HepG2 (cell line): ENCODE measurements at regions not wholly inside any gene's neighbourhood (a gene's known extent, or its start where the extent isn't known, plus 50 kb on each side); places are given as distances from the start of the nearest gene placed in this dataset.

Experiments
- ATAC-seq: fragments of 200-7000 bp; cut with Tn5 transposase; 3 replicates; pipeline ENCODE4 v1.9.1; 2020; ENCODE audit warnings: mild to moderate bottlenecking, moderate library complexity
- BruUV-seq: library from RNA; stranded (reverse); fragments of 400-500 nt; replicated peaks from 2 replicates; lab custom pipeline; 2021; lab: Mats Ljungman, UMichigan
- CTCF ChIA-PET: fragments of 300-600 bp; formaldehyde crosslinking; extraction: SDS; loops from one replicate; lab custom pipeline; 2021; ENCODE audit warnings: low total read pairs, inconsistent platforms, low intra/inter-chr PET ratio; lab: Yijun Ruan, JAX
- POLR2A ChIA-PET: fragments of 350-600 bp; sonication (Branson Sonifier 250); formaldehyde crosslinking; loops from one replicate; lab custom pipeline; 2020; ENCODE audit warnings: antibody characterized with exemption, inconsistent platforms; lab: Yijun Ruan, JAX
- DNase-seq: peaks from one replicate; pipeline ENCODE4 v3.0.0-alpha.2; 2015; ENCODE audit warnings: low spot score
- FAIRE-seq: peaks from 3 replicates; lab custom pipeline; 2011; peaks lifted over from hg19 to GRCh38; lab: Jason Lieb, UNC
- H2AFZ ChIP-seq: one replicate; pipeline ENCODE4 v1.6.1; 2011; ENCODE audit warnings: low read length, inconsistent platforms
- H3K27ac ChIP-seq: fragments of 300-600 bp; 3 replicates; pipeline ENCODE4 v1.8.0; 2011; ENCODE audit warnings: mixed run types, mild to moderate bottlenecking, mixed read lengths, low read length, inconsistent platforms; ENCODE audit not compliant: insufficient read depth; ENCODE audit errors: extremely low read length
- H3K27me3 ChIP-seq, 2 experiments: fragments of 200-600 bp in 1 of 2; 2 replicates in 1 of 2; 3 replicates in 1 of 2; pipeline versions ENCODE4 v1.6.0 to v1.8.0; 2011; ENCODE audit warnings: low read length in 2 of 2, mild to moderate bottlenecking in 2 of 2, moderate library complexity in 2 of 2, inconsistent platforms in 1 of 2; ENCODE audit not compliant: insufficient read depth in 2 of 2, control insufficient read depth in 1 of 2
- H3K36me3 ChIP-seq, 2 experiments: fragments of 200-600 bp in 1 of 2; replicated peaks in 1 of 2; 2 replicates in 1 of 2; 3 replicates in 1 of 2; pipeline versions ENCODE4 v1.5.1 to v1.8.0; 2011; ENCODE audit warnings: low read length in 2 of 2, inconsistent platforms in 1 of 2; ENCODE audit not compliant: insufficient read depth in 2 of 2, control insufficient read depth in 1 of 2
- H3K4me1 ChIP-seq: 2 replicates; pipeline ENCODE4 v1.5.1; 2012; ENCODE audit warnings: low read length, inconsistent platforms; ENCODE audit not compliant: insufficient read depth
- H3K4me2 ChIP-seq: 2 replicates; pipeline ENCODE4 v1.6.0; 2011; ENCODE audit warnings: low read depth, low read length, inconsistent platforms
- H3K4me3 ChIP-seq, 3 experiments: fragments of 200-600 bp in 1 of 3; sonication (generic), shearing (Covaris generic) in 1 of 3; replicated peaks in 1 of 3; 2 replicates each; pipeline ENCODE4 v1.5.1; 2011 to 2016; ENCODE audit warnings: low read length in 3 of 3, inconsistent platforms in 2 of 3, low read depth in 2 of 3, mild to moderate bottlenecking in 2 of 3, control low read depth in 1 of 3, mixed read lengths in 1 of 3; ENCODE audit not compliant: insufficient read depth in 1 of 3
- H3K79me2 ChIP-seq: one replicate; pipeline ENCODE4 v1.6.1; 2011; ENCODE audit warnings: low read length, inconsistent platforms; ENCODE audit not compliant: insufficient read depth
- H3K9ac ChIP-seq: 2 replicates; pipeline ENCODE4 v1.6.0; 2011; ENCODE audit warnings: mild to moderate bottlenecking, low read depth, low read length, inconsistent platforms; ENCODE audit not compliant: insufficient read depth
- H3K9me3 ChIP-seq: 2 replicates; pipeline ENCODE4 v1.5.1; 2012; ENCODE audit warnings: mild to moderate bottlenecking, low read length
- H4K20me1 ChIP-seq: 2 replicates; pipeline ENCODE4 v1.6.0; 2011; ENCODE audit warnings: inconsistent platforms, mild to moderate bottlenecking, low read length, moderate library complexity; ENCODE audit not compliant: insufficient read depth
- CENPBD1 ChIP-seq: sonication (generic); formaldehyde crosslinking; IDR thresholded peaks from 2 replicates; pipeline ENCODE4 v1.8.0; 2022; ENCODE audit warnings: missing genetic modification reagents, low read depth, mild to moderate bottlenecking, borderline replicate concordance
- GABPA ChIP-seq, 2 experiments: IDR thresholded peaks; 2 replicates each; pipeline ENCODE4 v1.6.1; 2011 to 2016; ENCODE audit warnings: low read depth in 2 of 2, low read length in 1 of 2, missing biosample characterization in 1 of 2, missing genetic modification characterization in 1 of 2
- MXD3 ChIP-seq: IDR thresholded peaks from 2 replicates; pipeline ENCODE4 v1.6.1; 2016; ENCODE audit warnings: mild to moderate bottlenecking, missing biosample characterization, missing genetic modification reagents
- TRIM22 ChIP-seq: fragments of 450-650 bp; IDR thresholded peaks from 2 replicates; pipeline ENCODE4 v1.6.1; 2017
- ZMYM2 ChIP-seq: sonication (generic); formaldehyde crosslinking; IDR thresholded peaks from 2 replicates; pipeline ENCODE4 v1.8.0; 2022; ENCODE audit warnings: mild to moderate bottlenecking, missing genetic modification reagents
- ZNF333 ChIP-seq: sonication (generic); formaldehyde crosslinking; IDR thresholded peaks from 2 replicates; pipeline ENCODE4 v1.4.0; 2020; ENCODE audit warnings: mild to moderate bottlenecking, missing genetic modification reagents, borderline replicate concordance
- ZNF383 ChIP-seq: sonication (generic); formaldehyde crosslinking; IDR thresholded peaks from 2 replicates; pipeline ENCODE4 v1.4.0; 2020; ENCODE audit warnings: missing genetic modification reagents, mild to moderate bottlenecking, borderline replicate concordance
- WGBS: methylation state at CpG from one replicate; pipeline ENCODE4 v1.1.6; 2017; ENCODE audit warnings: low lambda C conversion rate; 5-methylcytosine and 5-hydroxymethylcytosine counted together
- in situ Hi-C: cut with HindIII; loops from 2 replicates; pipeline ENCODE4 v1.10.0; 2017; ENCODE audit warnings: low pct_unique_long_range_greater_than_20kb; ENCODE audit not compliant: extremely low pct_ligation_motif_present
- intact Hi-C: fragments of 100-400 bp; cut with micrococcal nuclease; formaldehyde crosslinking; loops from one replicate; pipeline ENCODE4 v1.10.0; 2022; ENCODE audit not compliant: unreplicated experiment
- TF ChIP-seq, protein P1 (sequence below): sonication (generic); formaldehyde crosslinking; IDR thresholded peaks from 2 replicates; pipeline ENCODE4 v1.4.0; 2020; ENCODE audit warnings: low read depth, mild to moderate bottlenecking, missing genetic modification reagents

DNA sequence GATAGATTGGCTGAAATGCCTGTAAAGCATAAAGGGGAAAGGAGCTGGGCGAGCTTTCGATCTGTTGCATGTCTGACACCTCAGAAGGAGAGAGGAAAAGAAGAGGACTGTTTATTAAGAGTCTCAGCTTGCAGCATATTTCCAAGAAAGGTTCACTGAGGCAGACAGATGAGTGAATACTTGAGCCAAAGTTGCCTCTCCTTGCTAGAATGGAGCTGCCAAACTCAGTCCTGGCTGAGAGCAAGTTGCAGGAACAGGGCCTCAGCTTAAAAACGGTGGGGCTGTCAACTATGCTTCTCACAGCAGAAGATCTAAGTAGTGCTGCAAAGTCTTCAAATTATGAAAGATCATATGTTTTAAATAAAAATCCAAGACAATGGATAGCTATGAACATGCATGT lies 707.5 kb downstream of the PCDH7 start:
- H4K20me1 ChIP-seq: no peaks in the 10 kb centered on the region
- no peak for DNase-seq
- no peaks in the 10 kb centered on the region for H3K36me3 ChIP-seq
- no peaks in the 10 kb centered on the region for H3K79me2 ChIP-seq
- H2AFZ ChIP-seq: no peak overlapping the region
- H3K4me3 ChIP-seq: no peak overlapping the region
- TF ChIP-seq, protein P1, sequence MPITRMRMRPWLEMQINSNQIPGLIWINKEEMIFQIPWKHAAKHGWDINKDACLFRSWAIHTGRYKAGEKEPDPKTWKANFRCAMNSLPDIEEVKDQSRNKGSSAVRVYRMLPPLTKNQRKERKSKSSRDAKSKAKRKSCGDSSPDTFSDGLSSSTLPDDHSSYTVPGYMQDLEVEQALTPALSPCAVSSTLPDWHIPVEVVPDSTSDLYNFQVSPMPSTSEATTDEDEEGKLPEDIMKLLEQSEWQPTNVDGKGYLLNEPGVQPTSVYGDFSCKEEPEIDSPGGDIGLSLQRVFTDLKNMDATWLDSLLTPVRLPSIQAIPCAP (CRISPR knock-in tag): no peak
- TF ChIP-seq CENPBD1 (CRISPR knock-in tag): no peak
- TF ChIP-seq TRIM22: no peak
- no peak for TF ChIP-seq MXD3 (CRISPR knock-in tag)
- no peak for TF ChIP-seq GABPA (IDR thresholded peaks at IDR 0.05; ENCODE audit: low read depth, low read length)
- TF ChIP-seq GABPA (CRISPR knock-in tag; IDR thresholded peaks at IDR 0.05; ENCODE audit: low read depth): no peak
- no peak for TF ChIP-seq ZNF383 (CRISPR knock-in tag)
- no peak for TF ChIP-seq ZMYM2
- TF ChIP-seq ZNF333 (CRISPR knock-in tag): no peak
- no peaks in the 10 kb centered on the region; the same call in 1 of the 2 replicates for H3K9me3 ChIP-seq
- in situ Hi-C loops: no loop called here
- BruUV-seq: no TSS peak
- no peak overlapping the region for H3K4me2 ChIP-seq
- H3K9ac ChIP-seq: no peak overlapping the region
- WGBS: 0% methylated on average over 3 of the region's 3 CpGs
- no peaks in the 10 kb centered on the region for H3K4me1 ChIP-seq
- intact Hi-C loops: no loop called here
- POLR2A ChIA-PET: no interaction called here
- CTCF ChIA-PET: no interaction called here
- H3K27ac ChIP-seq: no peak overlapping the region
- no peak for ATAC-seq
- no peaks in the 10 kb centered on the region for H3K27me3 ChIP-seq
- FAIRE-seq: no peak
